ENCODE measurements at regions not wholly inside any gene's neighbourhood (a gene's known extent, or its start where the extent isn't known, plus 50 kb on each side); places are given as distances from the start of the nearest gene placed in this dataset.

DNA sequence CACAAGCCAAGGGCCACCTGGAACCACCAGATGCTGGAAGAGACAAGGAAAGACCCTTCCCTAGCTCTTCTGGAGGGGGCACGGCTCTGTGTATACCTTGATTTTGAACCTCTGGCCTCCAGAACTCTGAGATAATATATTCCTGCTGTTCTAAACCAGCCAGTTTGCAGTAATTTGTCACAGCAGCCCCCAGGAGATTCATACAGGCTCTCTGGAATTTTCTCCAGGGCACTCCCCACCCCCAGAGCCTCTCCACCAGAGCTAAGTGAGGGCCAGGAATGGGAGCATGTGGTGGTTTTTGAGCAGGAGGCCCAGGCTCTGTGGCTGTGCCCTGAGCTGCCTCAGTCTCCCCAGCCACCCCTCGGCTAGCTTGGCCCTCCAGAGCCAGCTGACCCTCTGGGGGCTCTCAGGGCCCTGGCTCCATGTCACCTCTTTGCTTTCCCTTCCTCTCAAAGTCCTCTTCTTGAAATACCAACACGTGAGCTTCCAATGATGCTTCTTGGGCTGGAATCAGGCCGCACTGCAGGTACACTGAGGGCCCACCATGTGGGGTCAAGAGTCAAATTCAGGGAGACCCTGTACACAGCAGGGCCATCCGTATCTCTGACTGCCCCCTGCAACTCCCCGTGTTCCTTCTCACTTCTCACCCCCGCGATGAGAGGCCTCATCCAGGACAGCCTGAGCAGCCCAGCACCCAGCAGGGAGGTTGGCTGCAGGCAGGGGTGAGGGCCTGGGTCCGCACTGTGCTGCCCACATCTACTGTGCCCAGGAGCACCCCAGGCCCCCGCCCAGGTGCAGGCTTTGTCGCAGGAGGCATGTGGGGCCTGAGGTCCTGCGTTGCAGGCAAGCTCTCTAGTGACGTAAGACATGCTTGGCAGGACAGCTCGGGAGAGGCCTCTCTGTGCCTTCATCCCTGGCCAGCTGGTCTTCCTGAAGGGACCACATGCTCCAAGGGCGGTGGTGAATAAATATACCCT is 155.5 kb downstream of the ANKRD60 start:
- Mint-ChIP-seq H3K27me3 (peaks cover 31 to 72% (median 54%) of the 10 kb centered on the region in 3 donors), H3K4me1 (peaks cover 6 to 15% (median 12%) of the 10 kb centered on the region in 3 donors), H3K36me3 (no peaks in the 10 kb centered on the region), H3K27ac (no peak overlapping the region), H3K4me3 (no peak overlapping the region), H3K9me3 (peaks cover 0 to 7% (median 0%) of the 10 kb centered on the region in 7 donors)
- DNase-seq (no peak), ATAC-seq (ENCODE audit: low read depth in 2 of 2) (no peak)

DNA sequence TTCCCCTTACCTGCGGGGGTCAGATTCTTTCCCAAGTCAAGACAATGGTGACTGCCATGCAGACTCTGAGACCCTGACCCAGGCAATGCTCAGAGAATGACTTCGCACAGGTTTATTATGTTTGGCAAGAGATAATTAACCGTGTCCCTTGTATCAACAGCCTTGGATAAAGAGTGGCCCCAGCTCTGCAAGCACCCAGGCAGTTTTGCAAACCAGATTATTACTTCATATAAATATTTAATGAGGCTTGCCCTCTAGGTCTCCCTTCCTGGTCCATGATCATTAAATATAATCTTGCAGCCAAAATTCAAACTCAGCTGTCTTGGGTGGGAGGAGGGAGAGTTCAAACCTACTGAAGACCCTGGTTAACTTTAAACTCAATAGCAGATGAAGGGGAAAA is 156.5 kb downstream of the ANKRD60 start:
- Mint-ChIP-seq H3K4me1 (peaks cover 6 to 15% (median 12%) of the 10 kb centered on the region in 3 donors), H3K36me3 (no peaks in the 10 kb centered on the region), H3K9me3 (peaks cover 0 to 12% (median 2%) of the 10 kb centered on the region in 7 donors), H3K27me3 (peaks cover 26 to 66% (median 50%) of the 10 kb centered on the region in 3 donors), H3K27ac (no peak overlapping the region), H3K4me3 (no peak overlapping the region)
- ATAC-seq (ENCODE audit: low read depth in 2 of 2) (no peak), DNase-seq (no peak)

DNA sequence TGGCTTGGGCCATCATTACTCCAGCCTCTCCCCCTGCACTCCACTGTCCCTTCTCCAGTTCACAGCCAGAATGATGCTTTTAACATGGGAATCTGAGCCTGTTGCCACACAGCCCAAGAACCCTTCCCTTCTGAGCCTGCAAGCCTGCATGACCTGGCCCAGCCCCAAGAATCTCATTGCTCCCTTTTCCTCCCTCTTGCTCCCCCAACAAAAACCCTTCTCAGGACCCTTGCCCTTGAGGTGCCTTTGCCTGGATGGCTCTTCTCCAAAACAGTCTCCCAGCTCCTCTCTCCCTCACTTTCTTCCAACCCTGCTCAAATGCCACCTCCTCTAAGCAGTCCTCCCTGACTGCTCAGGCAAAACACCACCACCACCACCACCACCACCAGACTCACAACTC is 157.2 kb downstream of the ANKRD60 start:
- Mint-ChIP-seq H3K4me3 (no peak overlapping the region), H3K4me1 (peaks cover 6 to 15% (median 12%) of the 10 kb centered on the region in 3 donors), H3K9me3 (peaks cover 0 to 10% (median 2%) of the 10 kb centered on the region in 7 donors), H3K27ac (no peak overlapping the region), H3K27me3 (peaks cover 25 to 66% (median 49%) of the 10 kb centered on the region in 3 donors), H3K36me3 (no peaks in the 10 kb centered on the region)
- no peak for DNase-seq
- ATAC-seq (ENCODE audit: low read depth in 2 of 2), result no peak

- peaks cover 6 to 15% (median 12%) of the 10 kb centered on the region in 3 donors for H3K4me1 Mint-ChIP-seq
- H3K9me3 Mint-ChIP-seq, result peaks cover 0 to 10% (median 2%) of the 10 kb centered on the region in 7 donors
- no peak for DNase-seq
Observed at GRCh38 chr20:58070664-58071196, 157.7 kb downstream of the ANKRD60 start.

GRCh38 chr20:58069796-58070663 is 158.4 kb downstream of the ANKRD60 start:
- ATAC-seq (ENCODE audit: low read depth in 2 of 2) (no peak), DNase-seq (no peak)
- Mint-ChIP-seq H3K9me3 (peaks cover 0 to 10% (median 2%) of the 10 kb centered on the region in 7 donors), H3K27ac (no peak overlapping the region), H3K36me3 (no peaks in the 10 kb centered on the region), H3K27me3 (peaks cover 21 to 60% (median 49%) of the 10 kb centered on the region in 3 donors), H3K4me1 (peaks cover 5 to 11% (median 10%) of the 10 kb centered on the region in 3 donors), H3K4me3 (peak overlapping the region in 1 of 8 donors; percentile 43)

More at GRCh38 chr20:58070664-58071196, 157.7 kb downstream of the ANKRD60 start:
- ATAC-seq (ENCODE audit: low read depth in 2 of 2), result no peak
- Mint-ChIP-seq H3K27ac (no peak overlapping the region), H3K27me3 (peaks cover 24 to 63% (median 49%) of the 10 kb centered on the region in 3 donors), H3K36me3 (no peaks in the 10 kb centered on the region), H3K4me3 (no peak overlapping the region)

DNA sequence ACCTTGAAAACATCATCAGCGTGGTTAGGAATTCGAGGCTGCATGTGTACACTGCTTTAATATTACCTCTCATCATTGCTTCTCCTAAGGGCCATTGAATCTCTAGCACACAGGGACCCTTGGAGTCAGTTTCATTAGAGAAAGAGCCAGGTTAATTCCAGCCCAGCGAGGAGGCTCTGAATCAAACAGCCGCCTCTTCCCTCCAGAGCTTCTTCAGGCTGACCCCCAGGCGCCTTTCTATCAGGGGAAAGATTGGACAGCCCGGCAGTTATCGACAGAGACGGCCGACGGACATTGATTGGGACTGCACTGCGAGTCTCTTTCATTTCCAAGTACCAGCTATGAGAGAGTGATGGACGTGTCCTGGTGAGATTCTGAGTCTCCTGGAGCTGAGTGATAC is 159.2 kb downstream of the ANKRD60 start:
- no peak overlapping the region for H3K4me3 Mint-ChIP-seq
- no peak overlapping the region for H3K27ac Mint-ChIP-seq
- DNase-seq, result no peak
- H3K36me3 Mint-ChIP-seq, result no peaks in the 10 kb centered on the region
- peaks cover 0 to 6% (median 4%) of the 10 kb centered on the region in 3 donors for H3K4me1 Mint-ChIP-seq
- no peak for ATAC-seq (ENCODE audit: low read depth in 2 of 2)
- H3K9me3 Mint-ChIP-seq, result peaks cover 0 to 10% (median 2%) of the 10 kb centered on the region in 7 donors
- peaks cover 16 to 59% (median 48%) of the 10 kb centered on the region in 3 donors for H3K27me3 Mint-ChIP-seq

GRCh38 chr20:58065508-58066361 is 162.7 kb downstream of the ANKRD60 start:
- Mint-ChIP-seq H3K36me3 (peaks cover 0 to 5% of the 10 kb centered on the region in 2 donors), H3K27ac (no peak overlapping the region), H3K4me3 (no peak overlapping the region), H3K9me3 (peaks cover 4 to 23% (median 9%) of the 10 kb centered on the region in 7 donors), H3K4me1 (no peaks in the 10 kb centered on the region), H3K27me3 (peaks cover 9 to 37% (median 34%) of the 10 kb centered on the region in 3 donors)
- no peak for DNase-seq
- no peak for ATAC-seq (ENCODE audit: low read depth in 2 of 2)

DNA sequence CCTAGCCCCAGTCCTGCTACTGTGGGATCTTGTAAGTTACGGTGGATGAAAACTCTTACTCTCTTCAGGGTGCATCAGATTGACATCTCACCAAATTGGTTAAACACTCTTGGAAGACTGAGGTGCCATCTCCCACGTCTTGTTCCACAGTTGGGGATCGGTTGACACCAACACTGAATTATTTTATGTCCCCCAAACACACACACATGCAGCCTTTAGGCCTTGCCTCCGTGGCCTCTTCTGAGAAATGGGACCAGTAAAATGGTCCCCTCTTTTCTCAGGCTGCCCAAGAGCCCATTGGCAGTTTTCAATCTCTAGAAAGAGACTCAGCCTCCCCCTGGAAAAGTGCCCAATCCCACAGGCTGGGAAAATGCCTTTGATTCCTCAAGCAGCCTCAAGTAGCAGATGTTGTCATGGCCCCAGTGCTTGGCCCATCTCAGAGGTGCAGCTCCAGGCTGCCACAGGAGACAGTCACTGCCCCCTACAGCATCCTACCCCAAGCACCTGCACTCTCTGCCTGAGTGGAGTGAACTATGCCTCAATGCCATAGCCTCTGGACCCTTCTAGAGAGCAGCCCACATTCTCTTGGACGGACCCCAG is 163.9 kb downstream of the ANKRD60 start:
- Mint-ChIP-seq H3K4me1 (no peaks in the 10 kb centered on the region), H3K36me3 (peaks cover 0 to 5% of the 10 kb centered on the region in 2 donors), H3K4me3 (no peak overlapping the region), H3K27ac (no peak overlapping the region), H3K27me3 (peaks cover 12 to 35% (median 34%) of the 10 kb centered on the region in 3 donors), H3K9me3 (peaks cover 4 to 30% (median 9%) of the 10 kb centered on the region in 7 donors)
- ATAC-seq (ENCODE audit: low read depth in 2 of 2), result no peak
- DNase-seq, result no peak

DNA sequence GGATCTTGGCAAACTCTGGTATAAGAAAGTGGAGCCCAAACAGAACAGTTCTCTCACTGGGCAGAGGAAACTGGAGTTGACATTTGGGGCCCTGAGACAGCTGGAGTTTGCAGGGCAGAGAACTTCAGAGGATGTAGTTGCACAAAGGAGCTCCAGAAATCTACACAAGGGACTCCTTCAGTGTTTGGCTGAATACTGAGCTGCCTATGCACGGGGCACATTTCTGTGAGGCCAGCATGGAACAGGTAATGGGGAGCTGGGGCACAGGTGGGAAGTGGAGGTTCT is 169.3 kb downstream of the ANKRD60 start:
- DNase-seq (no peak), ATAC-seq (ENCODE audit: low read depth in 2 of 2) (no peak)
- Mint-ChIP-seq H3K27ac (no peak overlapping the region), H3K36me3 (peaks cover 0 to 5% of the 10 kb centered on the region in 2 donors), H3K9me3 (peaks cover 2 to 23% (median 9%) of the 10 kb centered on the region in 7 donors), H3K4me3 (no peak overlapping the region), H3K27me3 (peaks cover 41 to 74% (median 51%) of the 10 kb centered on the region in 3 donors), H3K4me1 (no peaks in the 10 kb centered on the region)

- H3K4me1 Mint-ChIP-seq, result no peaks in the 10 kb centered on the region
- peaks cover 2 to 23% (median 9%) of the 10 kb centered on the region in 7 donors for H3K9me3 Mint-ChIP-seq
- peaks cover 41 to 78% (median 51%) of the 10 kb centered on the region in 3 donors for H3K27me3 Mint-ChIP-seq
- DNase-seq, result no peak
- H3K36me3 Mint-ChIP-seq, result peaks cover 0 to 5% of the 10 kb centered on the region in 2 donors
- ATAC-seq (ENCODE audit: low read depth in 2 of 2), result no peak
- no peak overlapping the region for H3K4me3 Mint-ChIP-seq
- no peak overlapping the region for H3K27ac Mint-ChIP-seq
Observed at GRCh38 chr20:58058421-58059259, 169.8 kb downstream of the ANKRD60 start.

- no peak for ATAC-seq (ENCODE audit: low read depth in 2 of 2)
- H3K4me1 Mint-ChIP-seq, result no peaks in the 10 kb centered on the region
- peaks cover 41 to 73% (median 57%) of the 10 kb centered on the region in 3 donors for H3K27me3 Mint-ChIP-seq
Observed at GRCh38 chr20:58056921-58057686, 171.3 kb downstream of the ANKRD60 start.

More at GRCh38 chr20:58056921-58057686, 171.3 kb downstream of the ANKRD60 start:
- no peak for DNase-seq
- Mint-ChIP-seq H3K9me3 (peaks cover 0 to 15% (median 5%) of the 10 kb centered on the region in 7 donors), H3K36me3 (no peaks in the 10 kb centered on the region), H3K27ac (no peak overlapping the region), H3K4me3 (no peak overlapping the region)
